ENCODE measurements at regions not wholly inside any gene's neighbourhood (a gene's known extent, or its start where the extent isn't known, plus 50 kb on each side); places are given as distances from the start of the nearest gene placed in this dataset.
"Not testable (repeated sequence)": the region's sequence is repeated elsewhere in the genome, so short reads cannot be mapped to it uniquely, and the experiment has no call there.

DNA sequence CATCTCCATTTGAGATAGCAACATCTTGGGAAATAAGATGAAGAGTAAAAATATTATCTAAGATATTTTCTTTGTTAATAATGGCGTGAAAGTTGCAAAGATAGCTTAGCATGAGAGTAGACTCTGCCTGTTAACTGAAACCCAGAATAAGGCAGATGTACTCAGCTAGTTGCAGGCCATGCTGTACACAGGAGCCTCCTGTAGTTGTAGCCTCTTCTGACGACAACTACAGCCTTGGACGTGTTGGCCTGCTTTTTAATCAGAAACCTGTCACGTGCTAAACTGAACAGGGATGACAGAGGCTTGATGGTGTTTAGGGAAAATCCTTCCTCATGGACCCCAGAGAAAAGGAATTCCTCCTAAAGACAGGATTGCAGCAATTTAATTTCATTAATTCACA is 155.1 kb upstream of the TMEM229A start:
- H3K36me3 Mint-ChIP-seq = no peaks in the 10 kb centered on the region
- H3K4me3 Mint-ChIP-seq = no peak overlapping the region
- no peaks in the 10 kb centered on the region for H3K27me3 Mint-ChIP-seq
- no peak for ATAC-seq
- H3K9me3 Mint-ChIP-seq = no peaks in the 10 kb centered on the region
- H3K4me1 Mint-ChIP-seq = no peaks in the 10 kb centered on the region
- H3K27ac Mint-ChIP-seq = no peak overlapping the region

DNA sequence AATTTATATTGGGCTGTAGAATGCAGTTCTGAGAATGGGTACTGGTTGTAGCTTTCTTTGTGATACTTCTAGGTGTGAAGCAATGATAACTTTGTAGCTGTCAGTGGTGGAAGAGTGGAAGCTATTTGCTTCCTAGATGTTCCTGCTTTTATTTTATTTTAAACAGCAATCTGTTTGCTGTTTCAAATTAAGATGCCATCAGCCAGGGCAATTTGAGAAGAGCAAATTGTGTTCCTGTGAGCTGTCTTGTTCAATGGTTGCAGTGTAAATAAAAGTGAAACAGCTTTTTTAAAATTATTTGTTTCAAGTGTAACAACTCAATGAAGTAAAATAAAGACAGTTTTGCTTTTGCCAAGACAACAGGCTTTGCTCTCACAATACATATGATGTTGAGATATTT is 150.8 kb upstream of the TMEM229A start:
- Mint-ChIP-seq H3K9me3 (peaks cover 4% of the 10 kb centered on the region), H3K36me3 (no peaks in the 10 kb centered on the region), H3K27ac (no peak overlapping the region), H3K27me3 (no peaks in the 10 kb centered on the region), H3K4me3 (no peak overlapping the region), H3K4me1 (no peaks in the 10 kb centered on the region)
- ATAC-seq = no peak

DNA sequence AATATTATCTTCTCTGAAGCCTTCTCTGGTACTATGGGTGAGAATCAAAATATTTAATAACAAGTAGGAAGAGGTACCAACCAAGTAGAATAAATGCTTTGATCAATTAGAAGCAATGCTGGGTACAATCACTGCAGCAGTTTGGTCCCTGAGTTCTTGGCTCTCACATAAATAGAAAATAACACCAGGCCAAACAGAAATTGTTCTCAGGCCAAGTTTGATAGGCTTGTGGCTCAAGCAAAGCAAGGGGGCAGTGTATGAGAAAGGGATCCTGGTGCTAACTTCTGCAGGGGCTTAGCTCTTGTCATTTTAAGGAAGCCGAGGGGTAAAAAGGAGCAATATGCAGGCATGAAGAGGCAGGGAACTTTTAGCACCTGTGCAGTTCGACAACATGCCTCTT is 146.8 kb upstream of the TMEM229A start:
- Mint-ChIP-seq H3K27me3 (no peaks in the 10 kb centered on the region), H3K27ac (no peak overlapping the region), H3K4me3 (no peak overlapping the region), H3K9me3 (peaks cover 4% of the 10 kb centered on the region), H3K4me1 (no peaks in the 10 kb centered on the region), H3K36me3 (no peaks in the 10 kb centered on the region)
- no peak for ATAC-seq

DNA sequence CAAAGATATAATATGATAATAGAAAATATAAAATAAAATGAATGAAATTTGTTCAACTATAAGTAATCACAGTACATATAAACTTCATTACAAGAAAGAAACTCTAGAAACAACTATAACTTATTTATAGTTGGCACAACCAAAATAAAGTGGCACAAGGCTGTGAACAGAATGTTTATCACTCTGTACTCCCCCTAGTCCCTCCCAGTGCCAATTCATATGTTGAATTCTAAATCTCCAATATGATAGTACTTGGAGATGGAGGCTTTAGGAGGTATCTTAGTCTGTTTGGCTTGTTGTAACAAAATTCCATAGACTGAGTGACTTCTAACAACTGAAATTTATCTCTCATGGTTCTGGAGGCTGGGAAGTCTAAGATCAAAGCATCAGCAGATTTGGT is 145.0 kb upstream of the TMEM229A start:
- Mint-ChIP-seq H3K4me3 (no peak overlapping the region), H3K36me3 (no peaks in the 10 kb centered on the region), H3K4me1 (no peaks in the 10 kb centered on the region), H3K27me3 (no peaks in the 10 kb centered on the region), H3K27ac (no peak overlapping the region), H3K9me3 (peaks cover 4% of the 10 kb centered on the region)
- no peak for ATAC-seq

DNA sequence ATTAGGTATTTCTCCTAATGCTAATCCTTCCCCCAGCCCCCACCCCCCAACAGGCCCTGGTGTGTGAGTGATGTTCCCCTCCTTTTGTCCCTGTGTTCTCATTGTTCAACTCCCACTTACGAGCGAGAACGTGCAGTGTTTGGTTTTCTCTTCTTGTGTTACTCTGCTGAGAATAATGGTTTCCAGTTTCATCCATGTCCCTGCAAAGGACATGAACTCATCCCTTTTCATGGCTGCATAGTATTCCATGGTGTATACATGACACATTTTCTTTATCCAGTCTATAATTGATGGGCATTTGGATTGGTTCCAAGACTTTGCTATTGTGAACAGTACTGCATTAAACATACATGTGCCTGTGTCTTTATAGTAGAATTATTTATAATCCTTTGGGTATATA is 138.9 kb upstream of the TMEM229A start:
- not testable (repeated sequence) for H3K27ac Mint-ChIP-seq, H3K9me3 Mint-ChIP-seq, H3K4me3 Mint-ChIP-seq, H3K27me3 Mint-ChIP-seq, ATAC-seq, H3K4me1 Mint-ChIP-seq, H3K36me3 Mint-ChIP-seq

DNA sequence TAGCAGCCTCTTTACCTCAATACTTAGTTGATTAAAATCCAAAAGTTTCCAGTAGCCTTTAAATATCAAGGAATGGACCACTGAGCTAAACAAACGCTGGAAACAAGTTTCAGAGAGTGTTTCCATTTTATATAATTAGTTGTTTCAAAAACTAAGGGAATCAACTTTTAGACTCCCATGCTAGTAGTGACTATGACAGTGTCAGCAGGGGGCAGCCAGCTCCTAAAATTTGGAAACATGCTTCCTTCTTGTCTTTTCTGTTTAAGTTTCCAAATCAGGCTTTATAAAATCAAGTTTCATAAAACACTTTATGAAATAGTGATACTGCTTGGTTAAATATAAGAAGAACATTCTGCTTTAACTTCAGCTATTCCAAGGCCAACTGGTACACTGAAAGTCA is 138.2 kb upstream of the TMEM229A start:
- no peaks in the 10 kb centered on the region for H3K36me3 Mint-ChIP-seq
- H3K27ac Mint-ChIP-seq = no peak overlapping the region
- H3K27me3 Mint-ChIP-seq = no peaks in the 10 kb centered on the region

DNA sequence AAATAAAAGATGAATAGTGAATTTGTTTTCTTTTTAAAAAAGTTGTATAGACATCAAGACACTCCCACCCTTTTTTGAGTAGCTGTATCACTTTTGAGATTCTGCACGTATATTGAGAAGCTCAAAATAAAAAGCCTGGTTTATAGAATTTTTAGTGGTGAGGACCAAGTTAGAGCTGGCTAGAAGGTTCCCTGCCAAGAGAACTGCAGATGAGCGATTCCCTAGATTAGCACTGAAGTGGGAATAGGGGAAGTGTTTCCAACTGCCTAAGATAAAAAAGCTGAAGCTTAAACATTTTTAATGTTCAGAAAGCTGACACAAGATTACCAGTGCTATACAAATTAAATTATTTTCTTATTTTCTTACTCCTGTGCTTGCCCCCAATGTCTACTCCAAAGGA is 135.7 kb upstream of the TMEM229A start:
- no peaks in the 10 kb centered on the region for H3K4me1 Mint-ChIP-seq
- H3K27ac Mint-ChIP-seq = no peak overlapping the region
- H3K27me3 Mint-ChIP-seq = no peaks in the 10 kb centered on the region
- H3K36me3 Mint-ChIP-seq = no peaks in the 10 kb centered on the region
- H3K4me3 Mint-ChIP-seq = no peak overlapping the region
- no peak for ATAC-seq
- peaks cover 10% of the 10 kb centered on the region for H3K9me3 Mint-ChIP-seq

More for the DNA sequence above, 138.2 kb upstream of the TMEM229A start:
- ATAC-seq = no peak
- Mint-ChIP-seq H3K4me1 (no peaks in the 10 kb centered on the region), H3K9me3 (peaks cover 4% of the 10 kb centered on the region), H3K4me3 (no peak overlapping the region)

DNA sequence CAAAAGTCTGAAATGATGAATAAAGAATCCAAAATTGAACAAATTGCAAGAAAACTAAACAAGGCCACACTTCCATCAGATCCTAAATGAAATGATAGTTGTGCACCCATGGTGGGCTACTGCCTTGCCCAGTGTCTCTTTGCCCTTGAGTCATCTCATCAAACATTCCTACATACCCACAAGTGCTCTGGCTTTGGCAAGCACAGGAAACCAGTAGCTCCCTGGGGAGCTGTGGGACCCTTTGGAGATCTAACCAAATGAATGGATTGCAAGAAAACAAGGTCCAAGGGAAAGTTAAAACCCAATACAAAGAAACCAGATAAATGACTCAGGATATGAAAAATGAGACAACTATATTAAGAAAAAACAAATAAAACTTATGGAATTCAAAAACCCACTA is 129.8 kb upstream of the TMEM229A start:
- peaks cover 12% of the 10 kb centered on the region for H3K9me3 Mint-ChIP-seq
- no peak overlapping the region for H3K4me3 Mint-ChIP-seq
- no peak for ATAC-seq
- H3K27me3 Mint-ChIP-seq = no peaks in the 10 kb centered on the region
- H3K36me3 Mint-ChIP-seq = no peaks in the 10 kb centered on the region
- H3K27ac Mint-ChIP-seq = no peak overlapping the region
- no peaks in the 10 kb centered on the region for H3K4me1 Mint-ChIP-seq

DNA sequence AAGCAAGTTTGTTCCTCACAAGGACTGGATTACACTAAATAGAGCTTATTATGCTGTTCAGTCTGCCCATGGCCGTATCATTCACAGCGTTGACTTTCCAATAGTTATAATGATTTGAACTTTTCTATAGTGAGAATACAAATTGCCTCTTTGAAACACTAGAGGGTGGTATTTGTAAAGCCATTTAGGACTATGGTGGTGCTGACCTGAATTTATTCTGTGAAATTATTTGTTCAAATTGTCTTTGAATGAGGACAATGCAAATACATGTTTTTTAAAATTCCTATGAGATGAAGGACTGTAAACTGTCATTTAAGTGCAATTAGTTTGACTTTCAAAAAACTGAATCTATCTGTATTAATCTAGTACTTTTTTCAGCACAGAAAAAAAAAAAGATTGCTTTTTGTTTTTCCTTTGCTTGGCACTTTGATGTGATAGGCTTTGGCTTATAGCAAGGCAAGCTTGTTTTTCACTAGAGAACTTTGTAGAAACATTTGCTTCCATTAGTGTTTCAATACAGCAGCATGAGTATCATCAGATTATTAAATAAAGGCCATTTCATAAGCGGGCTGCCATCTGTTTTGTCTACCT is 122.7 kb upstream of the TMEM229A start:
- Mint-ChIP-seq H3K4me3 (no peak overlapping the region), H3K4me1 (no peaks in the 10 kb centered on the region), H3K36me3 (no peaks in the 10 kb centered on the region), H3K27me3 (no peaks in the 10 kb centered on the region), H3K27ac (no peak overlapping the region), H3K9me3 (no peaks in the 10 kb centered on the region)
- no peak for ATAC-seq

DNA sequence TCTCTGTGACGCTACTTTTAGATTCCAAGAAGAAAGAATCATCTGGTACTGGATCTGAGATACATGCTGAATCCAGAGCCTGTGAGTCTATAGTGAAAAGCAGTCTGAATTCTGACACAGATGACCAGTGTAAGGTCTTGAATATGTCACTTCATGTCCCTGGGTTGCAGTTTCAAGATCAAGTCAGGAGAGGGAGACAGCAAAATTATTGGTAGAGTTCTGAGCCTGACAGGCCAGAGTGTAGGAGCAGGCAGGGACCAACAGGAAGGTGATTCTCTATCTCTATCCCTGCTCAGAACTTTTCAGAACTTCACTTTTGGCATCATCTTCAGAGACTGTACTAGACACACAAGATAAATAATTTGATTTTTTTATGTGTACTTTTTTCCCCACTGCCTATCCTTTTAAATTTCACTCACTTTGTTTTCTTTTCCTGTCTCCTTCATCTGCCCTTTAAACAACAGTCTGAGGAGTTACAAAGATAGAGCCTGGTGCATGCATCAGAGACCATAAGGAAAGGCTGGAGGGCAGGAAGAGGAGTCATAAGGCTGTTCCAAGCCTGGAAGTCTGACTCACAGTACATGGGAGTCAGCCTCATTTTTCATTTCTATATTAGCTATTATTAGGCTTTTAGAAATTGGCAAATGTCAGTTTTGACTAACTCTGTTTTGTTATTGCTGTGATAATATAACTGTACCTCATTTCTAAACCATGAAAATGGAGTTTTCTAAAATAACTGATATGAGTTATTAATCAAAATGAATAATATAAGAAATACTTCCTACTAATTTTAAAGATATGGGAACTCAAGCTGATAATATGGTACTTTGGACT is 120.2 kb upstream of the TMEM229A start:
- Mint-ChIP-seq H3K4me3 (no peak overlapping the region), H3K27me3 (no peaks in the 10 kb centered on the region), H3K4me1 (no peaks in the 10 kb centered on the region), H3K9me3 (no peaks in the 10 kb centered on the region), H3K36me3 (no peaks in the 10 kb centered on the region), H3K27ac (no peak overlapping the region)
- ATAC-seq = peak; percentile 50

DNA sequence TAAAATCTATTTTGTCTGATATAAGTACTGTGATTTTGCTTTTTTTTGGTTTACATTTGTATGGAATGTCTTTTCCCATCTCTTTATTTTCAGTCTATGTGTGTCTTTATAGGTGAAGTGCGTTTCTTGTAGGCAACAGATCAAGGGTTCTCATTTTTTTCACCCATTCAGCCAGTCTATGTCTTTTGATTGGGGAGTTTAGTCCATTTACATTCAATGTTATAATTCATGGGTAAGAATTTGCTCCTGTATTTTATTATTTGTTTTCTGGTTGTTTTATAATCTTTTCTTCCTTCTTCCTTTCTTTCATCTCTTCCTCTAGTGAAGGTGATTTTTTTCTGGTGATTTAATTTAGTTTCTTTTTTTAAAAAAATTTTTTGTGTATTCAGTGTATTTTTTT is 104.8 kb upstream of the TMEM229A start:
- no peak for ATAC-seq
- Mint-ChIP-seq H3K4me3 (no peak overlapping the region), H3K27me3 (no peaks in the 10 kb centered on the region), H3K36me3 (no peaks in the 10 kb centered on the region), H3K9me3 (peaks cover 17% of the 10 kb centered on the region), H3K27ac (no peak overlapping the region), H3K4me1 (no peaks in the 10 kb centered on the region)

DNA sequence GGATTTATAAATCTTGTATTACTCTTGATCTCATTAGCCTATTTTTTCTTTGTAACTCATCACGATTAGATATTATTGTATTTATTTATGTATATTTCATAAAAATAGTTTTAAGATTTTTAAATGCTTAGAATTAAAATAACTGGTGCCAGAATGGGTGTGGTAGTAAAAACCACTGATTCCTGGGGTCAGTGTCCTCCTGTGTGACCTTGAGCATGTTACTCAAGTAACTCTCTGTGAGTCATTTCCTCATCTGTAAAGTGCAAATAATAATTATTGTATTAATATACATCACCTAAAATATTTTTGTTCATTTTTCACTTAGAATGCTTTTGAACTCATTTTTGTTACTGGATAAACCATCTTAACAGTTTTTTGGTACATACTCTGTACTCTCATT is 91.3 kb upstream of the TMEM229A start:
- no peak overlapping the region for H3K27ac Mint-ChIP-seq
- no peaks in the 10 kb centered on the region for H3K4me1 Mint-ChIP-seq
- no peaks in the 10 kb centered on the region for H3K36me3 Mint-ChIP-seq
- no peaks in the 10 kb centered on the region for H3K27me3 Mint-ChIP-seq
- no peak overlapping the region for H3K4me3 Mint-ChIP-seq
- no peak for ATAC-seq
- H3K9me3 Mint-ChIP-seq = peaks cover under 1% of the 10 kb centered on the region

DNA sequence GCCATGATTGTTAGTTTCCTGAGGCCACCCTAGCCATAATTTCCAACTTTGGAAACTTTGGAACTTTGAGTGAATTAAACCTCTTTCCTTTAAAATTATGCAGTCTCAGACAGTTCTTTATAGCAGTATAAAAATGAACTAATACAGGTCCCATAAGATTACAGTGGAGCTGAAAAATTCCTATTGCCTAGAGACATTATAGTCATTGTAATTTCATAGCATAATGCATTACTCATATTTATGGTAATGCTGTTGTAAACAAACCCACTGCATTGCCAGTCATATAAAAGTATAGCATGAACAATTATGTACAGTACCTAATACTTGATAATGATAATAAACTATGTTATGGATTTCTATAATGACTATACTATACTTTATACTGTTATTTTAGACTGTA is 88.0 kb upstream of the TMEM229A start:
- H3K9me3 Mint-ChIP-seq = peaks cover 8% of the 10 kb centered on the region
- ATAC-seq = no peak
- no peak overlapping the region for H3K27ac Mint-ChIP-seq
- no peaks in the 10 kb centered on the region for H3K4me1 Mint-ChIP-seq
- no peaks in the 10 kb centered on the region for H3K36me3 Mint-ChIP-seq
- H3K27me3 Mint-ChIP-seq = no peaks in the 10 kb centered on the region
- no peak overlapping the region for H3K4me3 Mint-ChIP-seq

DNA sequence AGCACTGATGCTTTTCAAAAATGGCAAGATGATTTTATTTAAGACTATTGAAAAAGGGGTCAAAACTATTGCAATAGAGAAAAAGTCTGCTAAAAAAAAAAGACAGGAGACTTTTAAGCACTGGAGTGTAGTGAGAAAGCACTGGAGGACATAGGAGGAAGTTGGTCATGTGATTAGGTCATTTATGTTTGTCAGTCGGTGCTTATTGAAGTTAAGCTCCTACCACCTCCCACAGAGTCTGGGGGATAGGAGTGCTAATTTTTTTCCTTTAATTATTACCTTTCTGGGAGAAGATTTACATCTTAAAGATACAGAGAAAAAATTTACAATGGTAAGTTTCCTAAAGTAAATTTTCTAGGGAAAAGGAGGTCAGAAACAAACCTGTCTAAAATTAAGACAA is 80.2 kb upstream of the TMEM229A start:
- no peaks in the 10 kb centered on the region for H3K4me1 Mint-ChIP-seq
- no peaks in the 10 kb centered on the region for H3K36me3 Mint-ChIP-seq
- no peak for ATAC-seq

DNA sequence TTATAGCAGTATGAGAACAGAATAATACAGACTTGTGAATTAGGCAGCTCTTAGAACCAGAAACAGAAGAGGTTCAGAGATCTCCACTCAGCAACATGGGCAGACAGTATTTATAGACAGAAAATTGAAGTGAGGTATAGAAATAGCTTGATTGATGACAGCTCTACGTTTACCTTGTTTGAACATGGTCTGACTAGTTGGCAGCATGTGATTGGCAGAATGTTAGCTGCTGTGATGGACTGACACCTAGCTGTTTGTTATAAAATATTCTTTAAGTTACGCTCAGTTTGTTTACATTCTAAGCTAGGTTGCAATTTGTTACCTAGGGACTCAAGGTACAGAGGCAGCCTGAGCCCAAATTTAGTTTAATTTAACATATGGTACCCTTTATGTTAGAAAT is 73.7 kb upstream of the TMEM229A start:
- H3K4me1 Mint-ChIP-seq = no peaks in the 10 kb centered on the region
- H3K27ac Mint-ChIP-seq = no peak overlapping the region
- no peaks in the 10 kb centered on the region for H3K27me3 Mint-ChIP-seq
- no peak for ATAC-seq
- H3K36me3 Mint-ChIP-seq = no peaks in the 10 kb centered on the region
- H3K9me3 Mint-ChIP-seq = peaks cover 10% of the 10 kb centered on the region
- no peak overlapping the region for H3K4me3 Mint-ChIP-seq

More for the DNA sequence above, 80.2 kb upstream of the TMEM229A start:
- Mint-ChIP-seq H3K27ac (no peak overlapping the region), H3K4me3 (no peak overlapping the region), H3K27me3 (no peaks in the 10 kb centered on the region), H3K9me3 (peaks cover 8% of the 10 kb centered on the region)

DNA sequence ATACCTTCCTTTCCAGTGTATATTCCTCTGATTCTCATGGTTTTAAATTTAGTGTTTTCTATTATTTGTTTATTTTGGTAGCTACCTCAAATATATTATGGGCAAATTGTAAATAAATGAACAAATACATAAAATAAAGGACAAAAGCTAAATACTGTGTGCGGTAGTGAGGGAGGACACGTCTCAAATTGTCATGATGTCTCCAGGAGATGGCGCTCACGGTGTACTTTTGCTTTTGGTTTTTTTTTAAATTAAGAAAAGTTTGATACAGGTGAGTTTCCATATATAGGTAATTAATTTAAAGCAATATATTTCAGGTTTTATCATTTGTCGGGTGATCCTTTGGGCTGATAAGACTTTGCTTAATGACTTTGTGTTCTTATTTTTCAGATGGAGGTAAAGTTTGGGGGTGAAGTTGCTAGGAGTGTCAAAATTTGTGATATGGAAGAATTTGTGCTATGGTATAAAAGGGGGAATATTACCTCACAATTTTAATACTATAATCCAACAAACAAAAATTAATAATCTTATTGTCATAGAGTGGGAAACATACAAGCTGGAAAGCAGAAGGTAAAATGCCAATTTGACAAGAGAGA is 68.4 kb upstream of the TMEM229A start:
- ATAC-seq = no peak
- H3K9me3 Mint-ChIP-seq = peaks cover 7% of the 10 kb centered on the region
- H3K27ac Mint-ChIP-seq = no peak overlapping the region
- no peak overlapping the region for H3K4me3 Mint-ChIP-seq
- no peaks in the 10 kb centered on the region for H3K27me3 Mint-ChIP-seq
- H3K4me1 Mint-ChIP-seq = no peaks in the 10 kb centered on the region
- no peaks in the 10 kb centered on the region for H3K36me3 Mint-ChIP-seq

Data from stimulated activated memory B cell treated with anti-CD40 and anti-IgM and Interleukin-4, amounts not matched to agents 10 μg/mL and 1 μg/mL and 100 μg/mL, for 72 hours (primary cell).